G401.6 (cell line): ENCODE measurements at regions not wholly inside any gene's neighbourhood (a gene's known extent, or its start where the extent isn't known, plus 50 kb on each side); places are given as distances from the start of the nearest gene placed in this dataset.
"Not testable (repeated sequence)": the region's sequence is repeated elsewhere in the genome, so short reads cannot be mapped to it uniquely, and the experiment has no call there.

Experiments used
- FAIRE-seq: peaks from 2 replicates; lab custom pipeline; 2012; peaks lifted over from hg19 to GRCh38; lab: Jason Lieb, UNC

DNA sequence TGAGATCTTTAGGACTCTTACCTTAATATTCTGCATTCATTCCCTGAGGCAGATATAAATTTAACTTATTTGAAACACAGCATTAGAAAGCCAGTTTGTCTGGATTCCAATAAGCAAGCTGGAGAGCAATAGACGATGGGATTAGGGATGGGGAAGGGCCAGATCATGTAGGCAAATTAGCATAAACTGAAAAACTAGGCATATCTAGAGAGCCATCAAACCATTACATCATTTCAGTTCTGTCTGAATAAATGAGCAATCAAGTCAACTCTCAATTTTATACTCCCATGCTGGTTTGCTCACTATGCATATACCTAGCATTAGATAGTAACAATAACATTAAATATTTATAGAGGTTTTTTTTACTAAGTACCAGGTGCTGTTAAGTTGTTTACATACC lies 583.6 kb upstream of the LRRN3 start:
- FAIRE-seq: no peak

DNA sequence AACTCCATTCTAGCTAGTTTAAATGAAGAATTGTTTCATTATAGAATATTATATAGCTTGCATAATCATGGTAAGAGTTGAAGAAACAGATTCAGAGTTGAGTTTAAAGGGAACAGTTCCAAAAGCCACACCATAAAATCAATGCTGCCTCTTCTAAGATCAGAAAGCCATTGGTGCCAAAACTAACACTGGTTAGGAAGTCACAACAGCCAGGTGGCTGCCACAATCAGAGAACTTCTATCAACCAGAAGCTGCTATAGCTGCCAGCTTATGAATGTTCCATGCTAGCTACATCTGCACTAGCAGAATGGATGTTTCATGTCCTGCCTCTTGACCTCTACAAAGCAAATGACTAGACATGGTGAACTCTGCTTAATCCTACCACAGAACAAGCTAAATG lies 583.1 kb upstream of the LRRN3 start:
- FAIRE-seq: no peak

DNA sequence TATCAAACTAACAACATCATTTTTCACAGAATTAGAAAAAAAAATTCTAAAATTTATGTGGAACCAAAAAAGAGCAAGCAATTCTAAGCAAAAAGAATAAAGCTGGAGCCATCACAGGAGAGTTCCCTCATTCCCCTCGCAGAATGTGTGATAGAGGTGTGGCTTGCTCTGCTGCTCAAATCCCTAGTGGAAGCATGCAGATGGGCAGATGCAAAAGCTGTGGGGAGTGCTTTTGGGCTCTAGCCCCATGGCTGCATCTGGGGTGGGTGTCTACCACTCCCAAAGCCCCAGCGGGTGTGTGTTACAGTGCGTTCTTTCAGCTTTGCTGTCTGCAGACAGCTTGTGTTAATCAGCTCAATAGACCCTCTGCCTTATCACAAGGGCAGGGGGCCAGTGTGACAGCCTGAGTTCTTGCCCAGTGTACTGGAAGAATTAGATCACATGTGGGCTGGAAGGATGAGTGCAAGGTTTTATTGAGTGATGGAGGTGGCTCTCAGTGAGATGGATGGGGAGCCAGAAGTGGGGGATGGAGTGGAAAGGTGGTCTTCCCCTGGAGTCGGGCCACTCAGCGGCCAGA lies 575.9 kb upstream of the LRRN3 start:
- not testable (repeated sequence) for FAIRE-seq

- FAIRE-seq: no peak
Measured at GRCh38 chr7:110519851-110520250, 571.1 kb upstream of the LRRN3 start.

GRCh38 chr7:110521357-110521911 lies 569.5 kb upstream of the LRRN3 start:
- FAIRE-seq: no peak

- no peak for FAIRE-seq
Measured at GRCh38 chr7:110522061-110522760, 568.7 kb upstream of the LRRN3 start.

DNA sequence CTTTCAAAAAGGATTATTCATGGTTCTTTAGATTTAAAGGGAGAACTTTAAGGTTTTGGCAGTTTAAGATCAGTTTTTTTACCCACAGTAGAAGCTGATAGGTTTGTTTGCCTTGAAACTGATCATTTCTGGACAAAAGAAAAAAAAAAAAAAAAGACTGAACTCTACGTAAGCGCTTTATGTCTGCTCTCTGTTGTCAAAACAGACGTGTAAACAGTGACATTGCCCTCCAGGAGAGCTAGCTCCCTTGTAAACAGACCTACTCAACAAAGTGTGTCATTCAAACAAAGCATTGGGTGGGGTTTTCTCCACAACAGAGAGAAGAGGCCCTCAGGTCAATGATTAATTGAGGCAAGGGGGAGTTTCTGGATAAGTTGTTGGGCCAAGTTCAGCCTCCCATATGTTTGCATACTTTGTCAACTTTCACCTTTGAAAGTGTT lies 568.1 kb upstream of the LRRN3 start:
- no peak for FAIRE-seq

DNA sequence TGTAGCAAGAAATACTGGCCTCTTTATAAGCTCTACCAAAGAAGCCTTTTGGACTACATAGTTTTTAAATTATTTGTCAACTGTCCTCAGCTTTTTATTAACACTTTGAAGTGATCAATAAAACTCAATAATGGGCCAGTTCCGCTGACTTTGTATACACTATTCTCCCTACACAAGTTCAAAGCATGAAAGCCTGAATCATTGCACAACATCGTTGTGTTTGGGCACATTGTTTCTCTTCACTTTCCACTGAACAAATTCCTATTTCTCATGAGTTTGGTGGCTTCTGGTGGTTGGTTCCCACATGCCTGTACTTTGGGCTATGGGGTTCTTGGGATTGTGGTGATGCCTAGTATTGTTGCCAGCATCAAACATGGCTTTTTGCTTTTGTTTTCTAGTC lies 561.8 kb upstream of the LRRN3 start:
- FAIRE-seq: no peak

GRCh38 chr7:110531186-110531585 lies 559.7 kb upstream of the LRRN3 start:
- no peak for FAIRE-seq

- FAIRE-seq: no peak
Measured at GRCh38 chr7:110534241-110534931, 556.5 kb upstream of the LRRN3 start.

DNA sequence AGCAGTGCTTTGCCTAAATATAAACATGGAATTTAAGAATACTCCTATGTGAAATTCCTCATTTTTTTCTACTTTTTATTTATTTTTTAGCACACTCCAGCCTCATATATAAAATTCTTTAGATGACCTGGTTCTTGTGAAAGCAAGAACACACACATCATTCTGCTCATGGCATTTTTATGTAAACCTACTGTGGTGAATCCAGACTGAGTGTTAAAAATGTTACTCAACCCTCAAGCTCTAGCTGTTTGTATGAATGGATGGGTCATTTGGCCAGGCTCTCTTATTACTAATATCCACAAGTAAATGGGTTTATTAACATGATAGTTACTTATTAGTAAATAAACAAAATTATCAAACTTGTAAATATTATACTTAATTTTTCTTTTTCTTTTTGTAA lies 551.7 kb upstream of the LRRN3 start:
- no peak for FAIRE-seq

DNA sequence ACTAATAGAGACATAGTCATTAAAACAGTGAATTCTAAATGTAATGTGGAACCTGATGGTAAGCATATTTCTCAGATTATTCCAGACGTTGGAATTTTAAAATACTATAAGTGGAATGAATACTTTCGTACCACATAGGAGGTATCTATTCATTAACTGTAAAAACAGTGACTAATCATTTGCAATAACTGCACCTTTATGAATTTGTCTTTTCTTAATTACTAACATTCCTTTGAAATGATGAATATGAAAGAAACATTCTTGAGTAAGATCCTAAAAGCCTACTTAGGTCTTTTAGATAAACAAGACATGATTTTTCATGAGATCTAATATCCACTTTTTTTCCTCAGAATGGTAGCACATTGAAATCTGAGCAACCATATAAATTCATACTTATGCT lies 549.0 kb upstream of the LRRN3 start:
- FAIRE-seq: no peak

DNA sequence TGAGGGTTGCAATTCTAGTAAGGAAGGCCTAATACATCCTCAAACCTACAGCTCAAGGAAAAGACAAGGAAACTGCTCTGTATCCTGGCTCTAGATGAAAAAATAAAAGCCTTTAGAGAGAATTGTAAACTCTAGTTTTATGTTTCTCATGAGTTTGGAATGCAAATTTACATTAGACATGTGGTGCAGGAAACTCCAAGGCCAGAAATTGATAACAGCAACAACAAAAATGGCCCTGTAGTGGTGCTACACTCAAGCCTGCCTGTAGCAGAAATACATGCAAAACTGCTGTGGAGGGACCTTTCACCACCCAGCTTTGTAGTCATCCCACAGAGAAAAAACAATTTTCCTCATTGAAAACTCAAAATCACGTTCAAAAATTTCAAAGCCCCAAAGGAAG lies 546.7 kb upstream of the LRRN3 start:
- no peak for FAIRE-seq

- no peak for FAIRE-seq
Measured at GRCh38 chr7:110548372-110548771, 542.6 kb upstream of the LRRN3 start.

GRCh38 chr7:110557136-110557535 lies 533.8 kb upstream of the LRRN3 start:
- no peak for FAIRE-seq

GRCh38 chr7:110563286-110563685 lies 527.6 kb upstream of the LRRN3 start:
- not testable (repeated sequence) for FAIRE-seq

- no peak for FAIRE-seq
Measured at GRCh38 chr7:110564246-110564645, 526.7 kb upstream of the LRRN3 start.

- no peak for FAIRE-seq
Measured at GRCh38 chr7:110568388-110568787, 522.5 kb upstream of the LRRN3 start.

DNA sequence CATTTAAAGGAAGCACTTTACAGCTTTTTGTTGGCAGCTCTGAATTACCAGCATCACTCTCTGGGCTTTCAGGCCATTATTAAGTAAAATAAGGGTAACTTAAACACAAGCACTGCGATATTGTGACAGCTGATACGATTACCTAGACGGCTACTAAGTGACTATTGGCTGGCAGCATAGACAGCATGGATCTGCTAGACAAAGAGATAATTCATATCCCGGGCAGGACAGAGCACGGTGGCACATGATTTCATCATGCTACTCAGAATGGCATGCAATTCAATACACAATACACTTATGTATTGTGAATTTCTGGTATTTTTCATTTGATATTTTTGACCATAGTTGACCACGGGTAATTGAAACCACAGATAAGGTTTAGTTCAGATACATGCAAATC lies 522.0 kb upstream of the LRRN3 start:
- no peak for FAIRE-seq

DNA sequence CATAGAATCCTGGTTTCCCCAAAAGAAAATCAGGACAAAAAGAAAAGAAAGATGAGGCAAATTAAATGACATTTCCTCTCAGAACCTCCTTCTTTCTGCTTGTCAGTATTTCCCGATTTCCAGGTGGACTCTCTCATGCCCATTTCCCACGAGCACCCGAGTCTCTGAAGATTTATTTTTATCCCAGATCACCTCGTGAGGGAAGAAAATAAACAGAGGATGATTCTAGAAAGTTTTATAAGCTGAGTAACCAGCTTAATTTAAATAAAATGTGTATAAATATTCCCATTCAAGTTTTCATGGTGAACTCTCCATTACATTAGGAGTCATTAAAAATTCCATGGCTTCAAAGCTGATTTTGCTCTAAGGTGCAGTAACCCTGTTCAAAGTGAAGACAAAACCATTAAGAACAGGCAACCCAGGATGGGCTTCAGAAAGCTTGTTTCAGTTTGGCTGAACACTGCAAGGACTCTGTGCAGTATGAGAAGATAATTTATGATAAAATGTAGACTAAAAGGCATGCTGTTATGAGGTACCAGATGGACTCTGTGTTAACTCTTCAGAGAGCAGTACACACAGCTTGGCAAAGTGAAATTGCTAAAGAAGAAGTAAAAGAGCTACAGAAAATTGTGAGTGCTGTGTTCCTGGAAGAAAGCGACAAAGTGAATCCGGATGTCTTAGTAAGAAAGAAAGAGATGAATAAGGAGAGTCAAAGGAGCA lies 521.3 kb upstream of the LRRN3 start:
- no peak for FAIRE-seq

DNA sequence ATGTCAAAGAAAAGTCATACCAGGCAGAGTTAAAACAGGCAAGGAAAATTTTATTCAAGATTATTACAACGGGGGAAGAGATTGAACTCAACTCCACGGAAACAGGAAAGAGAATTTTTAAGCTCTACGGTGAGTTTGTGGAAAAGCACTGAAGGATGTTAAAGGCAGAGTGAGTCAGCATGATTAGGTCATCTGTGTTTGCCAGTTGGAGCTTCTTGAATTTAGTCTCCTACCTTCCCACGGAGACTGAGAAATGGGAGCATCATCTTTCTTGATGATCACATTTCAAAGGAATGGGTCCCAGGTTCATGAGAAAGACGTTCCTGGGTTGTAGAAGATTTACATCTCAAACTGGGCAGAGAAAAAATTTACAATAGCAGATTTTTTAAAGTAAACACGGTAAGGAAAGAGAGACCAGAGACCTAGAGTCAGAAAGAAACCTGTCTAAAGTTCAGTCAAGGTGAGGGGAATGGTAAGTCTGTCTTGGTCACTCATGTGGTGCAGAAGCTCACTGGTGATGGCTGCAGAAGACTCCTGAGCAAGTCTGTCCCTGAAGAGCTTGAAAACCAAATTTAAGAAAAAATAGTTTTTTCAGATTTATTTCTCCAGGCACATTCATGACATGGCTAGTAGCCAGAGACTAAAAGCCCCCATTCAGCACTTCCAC lies 516.9 kb upstream of the LRRN3 start:
- FAIRE-seq: no peak

GRCh38 chr7:110587294-110587693 lies 503.6 kb upstream of the LRRN3 start:
- FAIRE-seq: no peak
